Right lobe of liver (tissue), 6 donors: ENCODE measurements at regions not wholly inside any gene's neighbourhood (a gene's known extent, or its start where the extent isn't known, plus 50 kb on each side); places are given as distances from the start of the nearest gene placed in this dataset.

Experiments
- ATAC-seq, 4 donors: fragments of 200-7000 bp; cut with Tn5 transposase; one replicate each; pipeline ENCODE4 v1.9.1; 2020; ENCODE audit warnings: mild to moderate bottlenecking in 4 of 4, moderate library complexity in 4 of 4
- DNase-seq, 3 donors: peaks; one replicate each; pipeline ENCODE4 v3.0.0-alpha.2; 2020
- H3K27ac ChIP-seq, 3 donors: fragments of 200-600 bp; one replicate each; pipeline ENCODE4 v1.8.0; 2022
- H3K27me3 ChIP-seq, 2 donors: fragments of 200-600 bp; one replicate each; pipeline ENCODE4 v1.8.0; 2022
- H3K36me3 ChIP-seq, 4 donors: fragments of 200-600 bp; sonication (generic) in 1 of 4; one replicate each; pipeline versions ENCODE4 v1.5.1 to v1.8.0; 2017 to 2022; ENCODE audit warnings: control low read depth in 1 of 4
- H3K4me1 ChIP-seq, 4 donors: fragments of 200-600 bp; sonication (generic) in 1 of 4; one replicate each; pipeline versions ENCODE4 v1.5.1 to v1.8.0; 2017 to 2022; ENCODE audit warnings: control low read depth in 1 of 4
- H3K4me3 ChIP-seq, 3 donors: fragments of 200-600 bp; one replicate each; pipeline ENCODE4 v1.8.0; 2022
- H3K9me3 ChIP-seq, 4 donors: fragments of 200-600 bp; sonication (generic) in 1 of 4; one replicate each; pipeline versions ENCODE4 v1.5.1 to v1.8.0; 2017 to 2022; ENCODE audit warnings: control low read depth in 1 of 4
- POLR2A ChIP-seq: fragments of 450-650 bp; IDR thresholded peaks from one replicate; pipeline ENCODE4 v1.6.1; 2017; ENCODE audit warnings: antibody characterized with exemption, mild to moderate bottlenecking
- WGBS: methylation state at CpG from one replicate; pipeline ENCODE4 v1.1.6; 2018; ENCODE audit warnings: low coverage, low lambda C conversion rate; ENCODE audit not compliant: insufficient coverage; ENCODE audit errors: missing lambda C conversion rate; 5-methylcytosine and 5-hydroxymethylcytosine counted together
- intact Hi-C, 2 donors: fragments of 100-400 bp; cut with DNase I; formaldehyde crosslinking; loops; one replicate each; pipeline versions ENCODE4 v1.11.2 to v1.14.1; 2022
- TF ChIP-seq, protein P1 (sequence below), 4 donors: fragments of 200-600 bp in 3 of 4; fragments of 450-650 bp in 1 of 4; IDR thresholded peaks; one replicate each; pipeline versions ENCODE4 v1.5.1 to v1.8.0; 2016 to 2022; ENCODE audit warnings: antibody characterized with exemption in 4 of 4, mild to moderate bottlenecking in 2 of 4
- donor health status: DM: no; HTN: yes; CAD: no.
- donor health status: DM: no; HTN: no; CAD: no.
- donor health status: DM: no; HTN: no; CAD: no.
- donor health status: DM: no; HTN: yes; CAD: no.
- donor health status: DM: no; HTN: yes; CAD: no.

- Histone ChIP-seq H3K9me3 (no peaks in the 10 kb centered on the region), H3K4me3 (no peak overlapping the region), H3K36me3 (no peaks in the 10 kb centered on the region), H3K4me1 (no peaks in the 10 kb centered on the region), H3K27me3 (no peaks in the 10 kb centered on the region), H3K27ac (no peak overlapping the region)
- intact Hi-C loops: no loop called here
- DNase-seq (no peak), ATAC-seq (no peak)
- WGBS: 47% methylated on average over 1 of the region's 1 CpG
- TF ChIP-seq, protein P1, sequence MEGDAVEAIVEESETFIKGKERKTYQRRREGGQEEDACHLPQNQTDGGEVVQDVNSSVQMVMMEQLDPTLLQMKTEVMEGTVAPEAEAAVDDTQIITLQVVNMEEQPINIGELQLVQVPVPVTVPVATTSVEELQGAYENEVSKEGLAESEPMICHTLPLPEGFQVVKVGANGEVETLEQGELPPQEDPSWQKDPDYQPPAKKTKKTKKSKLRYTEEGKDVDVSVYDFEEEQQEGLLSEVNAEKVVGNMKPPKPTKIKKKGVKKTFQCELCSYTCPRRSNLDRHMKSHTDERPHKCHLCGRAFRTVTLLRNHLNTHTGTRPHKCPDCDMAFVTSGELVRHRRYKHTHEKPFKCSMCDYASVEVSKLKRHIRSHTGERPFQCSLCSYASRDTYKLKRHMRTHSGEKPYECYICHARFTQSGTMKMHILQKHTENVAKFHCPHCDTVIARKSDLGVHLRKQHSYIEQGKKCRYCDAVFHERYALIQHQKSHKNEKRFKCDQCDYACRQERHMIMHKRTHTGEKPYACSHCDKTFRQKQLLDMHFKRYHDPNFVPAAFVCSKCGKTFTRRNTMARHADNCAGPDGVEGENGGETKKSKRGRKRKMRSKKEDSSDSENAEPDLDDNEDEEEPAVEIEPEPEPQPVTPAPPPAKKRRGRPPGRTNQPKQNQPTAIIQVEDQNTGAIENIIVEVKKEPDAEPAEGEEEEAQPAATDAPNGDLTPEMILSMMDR (IDR thresholded peaks at IDR 0.05): no peak
- no peak for TF ChIP-seq POLR2A
These were observed 429.6 kb downstream of the SLCO4C1 start for GRCh38 chr5:101866473-101866872.

DNA sequence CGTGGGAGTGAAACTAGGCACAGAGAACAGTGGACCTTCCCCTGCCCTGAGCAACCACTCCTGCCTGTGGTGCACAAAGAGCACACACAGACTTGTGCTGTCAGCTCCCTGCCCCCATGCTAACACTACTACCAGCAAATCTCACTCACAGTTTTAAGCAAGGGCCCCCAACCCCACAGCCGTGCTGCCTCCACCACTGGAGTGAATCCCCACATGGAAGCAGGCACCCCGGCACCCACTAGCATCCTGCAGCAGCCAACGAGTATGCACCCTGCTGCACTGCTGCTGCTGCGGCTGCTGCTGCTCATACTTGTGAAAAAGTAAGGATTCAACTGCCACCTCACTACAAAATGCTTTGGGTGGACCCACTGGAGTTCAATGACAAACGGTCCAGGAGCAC, 435.5 kb downstream of the SLCO4C1 start:
- Histone ChIP-seq H3K4me1 (no peaks in the 10 kb centered on the region), H3K4me3 (no peak overlapping the region), H3K36me3 (no peaks in the 10 kb centered on the region), H3K27ac (no peak overlapping the region), H3K9me3 (no peaks in the 10 kb centered on the region), H3K27me3 (no peaks in the 10 kb centered on the region)
- TF ChIP-seq POLR2A: no peak
- WGBS: 49% methylated on average over 3 of the region's 6 CpGs
- ATAC-seq: no peak
- DNase-seq: no peak
- intact Hi-C loops: no loop called here

- 50% methylated on average over 2 of the region's 10 CpGs for WGBS
- H3K4me1 ChIP-seq: no peaks in the 10 kb centered on the region
- no peaks in the 10 kb centered on the region for H3K36me3 ChIP-seq
- H3K27me3 ChIP-seq: no peaks in the 10 kb centered on the region
- no peak overlapping the region for H3K4me3 ChIP-seq
- H3K9me3 ChIP-seq: no peaks in the 10 kb centered on the region
- peak in 1 of 4 donors; percentile 45 for ATAC-seq
- intact Hi-C loops: no loop called here
- peak in 1 of 3 donors; percentile 39 for DNase-seq
- no peak overlapping the region for H3K27ac ChIP-seq
- TF ChIP-seq, protein P1 (IDR thresholded peaks at IDR 0.05): no peak
- no peak for TF ChIP-seq POLR2A
These were observed 435.9 kb downstream of the SLCO4C1 start for GRCh38 chr5:101860145-101860544.

DNA sequence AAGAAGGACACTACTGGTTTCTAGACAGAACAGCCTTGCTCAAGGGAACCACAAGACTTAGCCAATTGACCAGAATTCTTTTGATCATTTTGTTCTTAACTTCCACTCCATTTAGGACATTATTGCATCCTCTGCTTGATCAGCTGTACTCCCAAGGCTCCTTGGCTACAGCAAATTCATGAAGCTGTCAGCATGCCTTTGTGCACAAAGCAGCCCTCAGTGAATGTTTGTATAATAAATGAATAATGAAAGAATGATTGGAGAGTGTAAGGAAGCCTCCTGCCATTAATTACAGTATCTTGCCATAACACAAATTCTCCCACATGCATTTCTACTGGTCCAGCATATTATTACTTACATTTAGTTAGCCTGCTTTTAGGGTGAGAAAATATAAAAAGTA, 449.6 kb downstream of the SLCO4C1 start:
- no peaks in the 10 kb centered on the region for H3K36me3 ChIP-seq
- H3K27me3 ChIP-seq: no peaks in the 10 kb centered on the region
- no peak for ATAC-seq
- no peak for DNase-seq
- TF ChIP-seq, protein P1 (IDR thresholded peaks at IDR 0.05): no peak
- no peak for TF ChIP-seq POLR2A
- no peak overlapping the region for H3K4me3 ChIP-seq
- H3K9me3 ChIP-seq: no peaks in the 10 kb centered on the region
- H3K27ac ChIP-seq: no peak overlapping the region
- no peaks in the 10 kb centered on the region for H3K4me1 ChIP-seq
- intact Hi-C loops: no loop called here

GRCh38 chr5:101843055-101843454, 453.0 kb downstream of the SLCO4C1 start:
- ATAC-seq: no peak
- Histone ChIP-seq H3K9me3 (no peaks in the 10 kb centered on the region), H3K4me1 (no peaks in the 10 kb centered on the region), H3K27me3 (no peaks in the 10 kb centered on the region), H3K36me3 (no peaks in the 10 kb centered on the region), H3K4me3 (no peak overlapping the region), H3K27ac (no peak overlapping the region)
- 33% methylated on average over 1 of the region's 1 CpG for WGBS
- intact Hi-C loops: no loop called here
- DNase-seq: no peak
- TF ChIP-seq, protein P1 (IDR thresholded peaks at IDR 0.05): no peak
- TF ChIP-seq POLR2A: no peak
